GM12892 (cell line): ENCODE measurements at regions not wholly inside any gene's neighbourhood (a gene's known extent, or its start where the extent isn't known, plus 50 kb on each side); places are given as distances from the start of the nearest gene placed in this dataset.

ENCODE experiments used
- POLR2A ChIP-seq: IDR thresholded peaks from 2 replicates; pipeline ENCODE4 v1.6.1; 2011; ENCODE audit warnings: low read depth, low read length, control low read depth
- TAF1 ChIP-seq: IDR thresholded peaks from 2 replicates; pipeline ENCODE4 v1.6.1; 2011; ENCODE audit warnings: low read depth, mild to moderate bottlenecking, control low read depth, low read length, borderline replicate concordance

DNA sequence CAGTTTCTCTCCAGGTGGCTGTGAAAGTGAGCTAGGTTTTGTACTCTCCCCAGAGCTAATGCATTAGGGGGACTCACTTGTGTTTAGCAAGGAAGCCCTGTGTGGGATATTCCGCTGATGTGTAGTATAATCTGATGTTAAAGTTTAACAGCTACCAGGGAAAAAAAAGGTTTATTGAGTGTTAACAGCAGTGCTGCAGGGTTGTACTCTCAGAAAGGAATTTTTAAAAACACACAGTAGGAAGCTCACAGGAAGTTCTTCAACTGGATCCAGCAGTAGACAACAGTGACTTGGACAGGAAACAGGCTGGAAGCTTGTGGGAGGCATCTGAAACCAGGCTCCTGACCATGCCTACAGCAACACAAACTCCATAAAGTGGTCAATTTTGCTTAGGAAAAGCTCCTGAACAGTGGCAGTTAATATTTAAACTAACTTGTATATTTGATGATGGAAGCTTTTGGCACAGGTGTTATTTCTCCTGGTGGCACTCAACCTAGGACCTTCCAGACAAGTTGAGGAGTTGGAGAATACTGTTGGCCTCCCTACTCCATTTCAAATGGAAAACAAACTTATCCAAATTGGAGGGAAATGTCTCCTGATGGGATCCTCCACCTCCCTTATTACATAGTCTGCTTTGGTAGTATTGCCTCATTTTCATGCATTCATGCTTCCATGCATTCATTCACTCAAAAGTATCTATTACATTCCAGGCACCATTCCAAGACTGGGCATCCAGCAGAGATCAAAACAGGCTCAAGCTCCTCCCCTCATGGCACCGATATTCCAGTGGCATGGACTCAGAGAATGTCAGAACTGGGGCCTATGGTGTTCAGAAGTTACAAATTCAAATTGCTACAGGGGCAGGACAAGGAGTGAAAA is 54.7 kb downstream of the FOXD1 start:
- TF ChIP-seq TAF1: no peak
- no peak for TF ChIP-seq POLR2A
